K562 (cell line): ENCODE measurements at regions not wholly inside any gene's neighbourhood (a gene's known extent, or its start where the extent isn't known, plus 50 kb on each side); places are given as distances from the start of the nearest gene placed in this dataset.

Experiments
- ATAC-seq: fragments of 200-7000 bp; cut with Tn5 transposase; 3 replicates; pipeline ENCODE4 v1.9.1; 2020; ENCODE audit warnings: moderate library complexity
- BruUV-seq: library from RNA; stranded (reverse); fragments of 400-500 nt; replicated peaks from 2 replicates; lab custom pipeline; 2021; lab: Mats Ljungman, UMichigan
- CTCF ChIA-PET: fragments of 300-600 bp; formaldehyde crosslinking; extraction: SDS; loops from one replicate; lab custom pipeline; 2021; ENCODE audit warnings: low intra/inter-chr PET ratio; lab: Yijun Ruan, JAX
- POLR2A ChIA-PET: fragments of 300-600, 350-650 bp; sonication (Branson Sonifier 250); formaldehyde crosslinking; extraction: SDS; loops from one replicate; lab custom pipeline; 2021; ENCODE audit warnings: antibody characterized with exemption, inconsistent platforms; lab: Yijun Ruan, JAX
- DNase-seq, 4 experiments: peaks; one replicate each; pipeline versions ENCODE4 v3.0.0 to v3.0.0-alpha.2; 2011 to 2018; ENCODE audit warnings: low spot score in 3 of 4, mixed read lengths in 3 of 4; ENCODE audit errors: extremely low read depth in 1 of 4
- FAIRE-seq: peaks from 2 replicates; lab custom pipeline; 2011; peaks lifted over from hg19 to GRCh38; lab: Jason Lieb, UNC
- H2AFZ ChIP-seq: 2 replicates; pipeline ENCODE4 v1.6.0; 2011; ENCODE audit warnings: low read depth, low read length, control low read depth, inconsistent platforms
- H3K27ac ChIP-seq: fragments of 200-600 bp; 3 replicates; pipeline ENCODE4 v1.8.0; 2011; ENCODE audit warnings: low read depth, mild to moderate bottlenecking, control low read depth, inconsistent platforms, low read length, moderate library complexity, mixed read lengths; ENCODE audit errors: extremely low read depth
- H3K27me3 ChIP-seq, 2 experiments: fragments of 300-600 bp in 1 of 2; 2 replicates in 1 of 2; 3 replicates in 1 of 2; pipeline versions ENCODE4 v1.6.0 to v1.8.0; 2011; ENCODE audit warnings: inconsistent platforms in 2 of 2, low read length in 2 of 2, mild to moderate bottlenecking in 1 of 2, mixed read lengths in 1 of 2, moderate library complexity in 1 of 2; ENCODE audit not compliant: control insufficient read depth in 2 of 2, insufficient read depth in 2 of 2
- H3K36me3 ChIP-seq: fragments of 300-600 bp; 3 replicates; pipeline ENCODE4 v1.8.0; 2011; ENCODE audit warnings: mild to moderate bottlenecking, low read length, inconsistent platforms; ENCODE audit not compliant: control insufficient read depth, insufficient read depth
- H3K4me1 ChIP-seq, 2 experiments: fragments of 200-600 bp in 1 of 2; replicated peaks in 1 of 2; 2 replicates in 1 of 2; 3 replicates in 1 of 2; pipeline versions ENCODE4 v1.5.1 to v1.8.0; 2011; ENCODE audit warnings: inconsistent platforms in 2 of 2, low read length in 2 of 2, mild to moderate bottlenecking in 1 of 2, mixed read lengths in 1 of 2, moderate library complexity in 1 of 2; ENCODE audit not compliant: control insufficient read depth in 2 of 2, insufficient read depth in 2 of 2
- H3K4me2 ChIP-seq: 2 replicates; pipeline ENCODE4 v1.6.1; 2011; ENCODE audit warnings: low read length, control low read depth, inconsistent platforms, mixed read lengths; ENCODE audit not compliant: insufficient read depth
- H3K4me3 ChIP-seq: fragments of 200-600 bp; sonication (generic), shearing (Covaris generic); 2 replicates; pipeline ENCODE4 v1.5.1; 2016; ENCODE audit warnings: control low read depth, inconsistent platforms
- H3K79me2 ChIP-seq: fragments of 200-600 bp; 3 replicates; pipeline ENCODE4 v1.8.0; 2011; ENCODE audit warnings: low read length, inconsistent platforms; ENCODE audit not compliant: control insufficient read depth, insufficient read depth
- H3K9ac ChIP-seq, 2 experiments: 2 replicates each; pipeline versions ENCODE4 v1.6.0 to v1.6.1; 2011; ENCODE audit warnings: low read depth in 2 of 2, low read length in 2 of 2, control low read depth in 1 of 2, inconsistent platforms in 1 of 2, mild to moderate bottlenecking in 1 of 2, mixed read lengths in 1 of 2; ENCODE audit not compliant: insufficient read depth in 1 of 2
- H3K9me1 ChIP-seq: one replicate; pipeline ENCODE4 v1.6.0; 2011; ENCODE audit warnings: inconsistent platforms, mild to moderate bottlenecking, low read length, moderate library complexity; ENCODE audit not compliant: control insufficient read depth, insufficient read depth
- H3K9me3 ChIP-seq: replicated peaks from 2 replicates; pipeline ENCODE4 v1.5.1; 2011; ENCODE audit warnings: low read depth, low read length, inconsistent platforms; ENCODE audit not compliant: control insufficient read depth, insufficient read depth
- H4K20me1 ChIP-seq: replicated peaks from 2 replicates; pipeline ENCODE4 v1.6.1; 2011; ENCODE audit warnings: low read length, inconsistent platforms, mixed read lengths; ENCODE audit not compliant: control insufficient read depth, insufficient read depth
- CHCHD3 ChIP-seq: fragments of 250-450 bp; sonication (Bioruptor Pico); IDR thresholded peaks from 2 replicates; pipeline ENCODE4 v2.1.2; 2022; ENCODE audit warnings: mild to moderate bottlenecking
- ELK3 ChIP-seq: fragments of 450-650 bp; formaldehyde crosslinking; IDR thresholded peaks from 2 replicates; pipeline ENCODE4 v1.4.0; 2020; ENCODE audit warnings: mild to moderate bottlenecking
- ETV1 ChIP-seq: fragments of 450-650 bp; conservative IDR thresholded peaks from 2 replicates; pipeline ENCODE4 v1.6.1; 2016; ENCODE audit warnings: missing genetic modification characterization, control low read depth, low read depth, missing compliant biosample characterization
- FOS ChIP-seq: IDR thresholded peaks from 3 replicates; pipeline ENCODE4 v1.6.1; 2011; ENCODE audit not compliant: insufficient read length; ENCODE audit errors: extremely low read depth
- FUS ChIP-seq: fragments of 200-400 bp; formaldehyde crosslinking; optimal IDR thresholded peaks from 2 replicates; pipeline ENCODE3; 2017; ENCODE audit warnings: low read depth, low read length
- KDM2B ChIP-seq: fragments of 250-450 bp; sonication (Bioruptor Pico); IDR thresholded peaks from 2 replicates; pipeline ENCODE4 v1.8.0; 2021; ENCODE audit warnings: mild to moderate bottlenecking, moderate library complexity
- RBBP5 ChIP-seq: fragments of 200-600 bp; sonication (generic); IDR thresholded peaks from 2 replicates; pipeline ENCODE4 v1.6.1; 2012; ENCODE audit warnings: borderline replicate concordance, mild to moderate bottlenecking, low read length, control low read depth, inconsistent platforms; ENCODE audit not compliant: insufficient read depth, poor library complexity, severe bottlenecking
- SFPQ ChIP-seq: fragments of 200-400 bp; formaldehyde crosslinking; IDR thresholded peaks from 2 replicates; pipeline ENCODE4 v1.6.1; 2017; ENCODE audit warnings: mild to moderate bottlenecking, low read depth, low read length, moderate library complexity
- SOX6 ChIP-seq: fragments of 450-650 bp; IDR thresholded peaks from 2 replicates; pipeline ENCODE4 v1.6.1; 2014; ENCODE audit warnings: mild to moderate bottlenecking
- SRSF9 ChIP-seq: fragments of 200-400 bp; formaldehyde crosslinking; IDR thresholded peaks from 2 replicates; pipeline ENCODE4 v1.6.1; 2017; ENCODE audit warnings: low read depth, low read length, borderline replicate concordance
- TOE1 ChIP-seq, 2 experiments: fragments of 450-650 bp in 1 of 2; sonication (generic) in 1 of 2; formaldehyde crosslinking in 1 of 2; IDR thresholded peaks; 2 replicates each; pipeline versions ENCODE4 v1.7.1 to v1.8.0; 2016 to 2022; ENCODE audit warnings: borderline replicate concordance in 2 of 2, mild to moderate bottlenecking in 2 of 2, antibody characterized with exemption in 1 of 2, inconsistent platforms in 1 of 2, low read depth in 1 of 2, missing genetic modification reagents in 1 of 2, moderate library complexity in 1 of 2
- U2AF1 ChIP-seq: fragments of 200-400 bp; formaldehyde crosslinking; optimal IDR thresholded peaks from 2 replicates; pipeline ENCODE3; 2017; ENCODE audit warnings: mild to moderate bottlenecking, low read depth, low read length, moderate library complexity
- ZKSCAN8 ChIP-seq: fragments of 200-800 bp; sonication (Bioruptor generic); IDR thresholded peaks from 2 replicates; pipeline ENCODE4 v1.6.1; 2016; ENCODE audit warnings: missing genetic modification characterization, missing compliant biosample characterization
- ZNF212 ChIP-seq: fragments of 450-650 bp; formaldehyde crosslinking; IDR thresholded peaks from 2 replicates; pipeline ENCODE4 v1.4.0; 2020; ENCODE audit warnings: mild to moderate bottlenecking
- ZNF354B ChIP-seq: fragments of 250-450 bp; sonication (Bioruptor Pico); IDR thresholded peaks from 2 replicates; pipeline ENCODE4 v1.4.0; 2020
- ZNF436 ChIP-seq: fragments of 250-450, 450-650 bp; sonication (Bioruptor Pico); formaldehyde crosslinking; IDR thresholded peaks from 2 replicates; pipeline ENCODE4 v1.7.0; 2020; ENCODE audit warnings: mild to moderate bottlenecking
- ZNF644 ChIP-seq: fragments of 200-800 bp; sonication (Bioruptor generic); IDR thresholded peaks from 2 replicates; pipeline ENCODE4 v1.6.1; 2016; ENCODE audit warnings: low read depth, missing genetic modification characterization, missing compliant biosample characterization
- WGBS: fragments of 100-300 bp; shearing (Covaris generic); methylation state at CpG from one replicate; pipeline ENCODE4 v1.1.6; 2016; ENCODE audit warnings: low coverage, mixed read lengths; ENCODE audit not compliant: insufficient coverage; ENCODE audit errors: missing lambda C conversion rate; 5-methylcytosine and 5-hydroxymethylcytosine counted together
- in situ Hi-C: fragments of 300-500 bp; cut with MboI; formaldehyde crosslinking; loops from 4 replicates; pipeline ENCODE4 v1.15.0; 2018; ENCODE audit warnings: inconsistent platforms, mixed read lengths
- intact Hi-C: fragments of 100-400 bp; cut with micrococcal nuclease; formaldehyde crosslinking; loops from 2 replicates; pipeline ENCODE4 v1.14.2; 2022

GRCh38 chr9:107653263-107653821, 163.8 kb upstream of the KLF4 start (continued):
- TF ChIP-seq FUS, result no peak
- TF ChIP-seq, all 486 proteins: peak for 0

- H3K4me3 ChIP-seq, result no peak overlapping the region
- no peak for FAIRE-seq
- H3K36me3 ChIP-seq, result no peaks in the 10 kb centered on the region
- intact Hi-C loops, result no loop called here
- ChIA-PET POLR2A (interaction anchor here (0.6 kb wide), 2 partner anchors 593 to 891 kb away, joined by 3 read pairs; no protein-coding TSS in a partner anchor), CTCF (no interaction called here)
- H3K9ac ChIP-seq, result no peak overlapping the region
- H3K79me2 ChIP-seq, result no peaks in the 10 kb centered on the region
- H3K4me2 ChIP-seq, result no peak overlapping the region
- H3K9me1 ChIP-seq, result no peaks in the 10 kb centered on the region
- peaks cover 3 to 31% of the 10 kb centered on the region in 2 experiments; a peak in 3 of 5 replicates for H3K27me3 ChIP-seq
- no peak overlapping the region for H2AFZ ChIP-seq
- no peak for DNase-seq
- WGBS, result 0% methylated on average over 3 of the region's 3 CpGs
- H3K4me1 ChIP-seq, result no peaks in the 10 kb centered on the region
- ATAC-seq, result no peak
- no peak overlapping the region for H3K27ac ChIP-seq
- H4K20me1 ChIP-seq, result 0 out of 2 replicates have a peak, but pooled peaks cover 3% of the 10 kb centered on the region
- BruUV-seq, result no TSS peak
- H3K9me3 ChIP-seq, result no peaks in the 10 kb centered on the region
- in situ Hi-C loops, result no loop called here
- TF ChIP-seq CHCHD3 (CRISPR knock-in tag) (no peak), ZNF436 (CRISPR knock-in tag) (no peak), ELK3 (no peak), ZNF212 (no peak), SOX6 (no peak), ETV1 (tag) (no peak), KDM2B (no peak), SFPQ (no peak), U2AF1 (no peak), ZKSCAN8 (CRISPR knock-in tag) (no peak), ZNF644 (tag) (no peak), FOS (no peak), ZNF354B (CRISPR knock-in tag) (no peak), SRSF9 (no peak), TOE1 (IDR thresholded peaks at IDR 0.05; ENCODE audit: borderline replicate concordance) (no peak), TOE1 (CRISPR knock-in tag; IDR thresholded peaks at IDR 0.05; ENCODE audit: borderline replicate concordance, low read depth) (no peak), RBBP5 (no peak)
Observed at GRCh38 chr9:107650995-107651394, 161.4 kb upstream of the KLF4 start.
